ENCODE measurements at regions not wholly inside any gene's neighbourhood (a gene's known extent, or its start where the extent isn't known, plus 50 kb on each side); places are given as distances from the start of the nearest gene placed in this dataset.

- no peaks in the 10 kb centered on the region for H3K36me3 ChIP-seq
- no peak for TF ChIP-seq CTCF (IDR thresholded peaks at IDR 0.05)
- no peak for TF ChIP-seq POLR2A (IDR thresholded peaks at IDR 0.05)
- peaks cover 0 to 14% (median 5%) of the 10 kb centered on the region in 12 donors for H3K4me1 ChIP-seq
- intact Hi-C loops (cut with DNase I), result no loop called here
- H3K27ac ChIP-seq, result peak overlapping the region in 2 of 12 donors; percentile 24 to 29
- no peak overlapping the region for H3K4me3 ChIP-seq
- DNase-seq (no peak), ATAC-seq (no peak)
- no peaks in the 10 kb centered on the region for H3K9me3 ChIP-seq
- WGBS, 4 donors, result 89 to 98% (median 93%) methylated on average over 4 of the region's 4 CpGs
- H3K27me3 ChIP-seq, result no peaks in the 10 kb centered on the region
Observed at GRCh38 chr2:236876642-236877041, 209.0 kb upstream of the COPS8 start.

- intact Hi-C loops (cut with DNase I), result no loop called here
- ATAC-seq, result no peak
- Histone ChIP-seq H3K36me3 (no peaks in the 10 kb centered on the region), H3K27me3 (no peaks in the 10 kb centered on the region), H3K4me1 (peaks cover 0 to 11% (median 2%) of the 10 kb centered on the region in 12 donors), H3K4me3 (no peak overlapping the region), H3K27ac (no peak overlapping the region), H3K9me3 (no peaks in the 10 kb centered on the region)
- DNase-seq, result no peak
- WGBS, 4 donors, result 91 to 100% (median 95%) methylated on average over 2 of the region's 2 CpGs
- TF ChIP-seq POLR2A (IDR thresholded peaks at IDR 0.05), result no peak
- TF ChIP-seq CTCF (IDR thresholded peaks at IDR 0.05), result no peak
Observed at GRCh38 chr2:236877972-236878371, 207.7 kb upstream of the COPS8 start.

- H3K27ac ChIP-seq, result no peak overlapping the region
- no peak for ATAC-seq
- DNase-seq, result no peak
- no peaks in the 10 kb centered on the region for H3K27me3 ChIP-seq
- no peak overlapping the region for H3K4me3 ChIP-seq
- TF ChIP-seq POLR2A (IDR thresholded peaks at IDR 0.05), result no peak
- TF ChIP-seq CTCF (IDR thresholded peaks at IDR 0.05), result no peak
- no peaks in the 10 kb centered on the region for H3K9me3 ChIP-seq
- H3K36me3 ChIP-seq, result no peaks in the 10 kb centered on the region
- 70 to 85% (median 71%) methylated on average over 3 of the region's 3 CpGs for WGBS, 4 donors
- intact Hi-C loops (cut with DNase I), result no loop called here
- peaks cover 0 to 11% (median 4%) of the 10 kb centered on the region in 12 donors for H3K4me1 ChIP-seq
Observed at GRCh38 chr2:236879416-236879963, 206.2 kb upstream of the COPS8 start.

GRCh38 chr2:236882074-236882473 is 203.6 kb upstream of the COPS8 start:
- intact Hi-C loops (cut with DNase I), result no loop called here
- ATAC-seq (no peak), DNase-seq (no peak)
- H3K27me3 ChIP-seq, result no peaks in the 10 kb centered on the region
- TF ChIP-seq POLR2A (IDR thresholded peaks at IDR 0.05) (no peak), CTCF (IDR thresholded peaks at IDR 0.05) (no peak)
- no peaks in the 10 kb centered on the region for H3K9me3 ChIP-seq
- H3K4me1 ChIP-seq, result peaks cover 0 to 4% (median 0%) of the 10 kb centered on the region in 12 donors
- no peak overlapping the region for H3K27ac ChIP-seq
- WGBS, 4 donors, result 77 to 97% (median 93%) methylated on average over 2 of the region's 2 CpGs
- no peak overlapping the region for H3K4me3 ChIP-seq
- H3K36me3 ChIP-seq, result no peaks in the 10 kb centered on the region
